Calu3 (cell line): ENCODE measurements at regions not wholly inside any gene's neighbourhood (a gene's known extent, or its start where the extent isn't known, plus 50 kb on each side); places are given as distances from the start of the nearest gene placed in this dataset.

ENCODE experiments used
- BruUV-seq: library from RNA; stranded (reverse); fragments of 400-500 nt; replicated peaks from 2 replicates; lab custom pipeline; 2021; lab: Mats Ljungman, UMichigan
- CTCF ChIA-PET: fragments of 300-600 bp; sonication (Branson Sonifier 250); formaldehyde crosslinking; loops from one replicate; lab custom pipeline; 2022; ENCODE audit warnings: antibody characterized with exemption; lab: Charles Lee
- DNase-seq: peaks from one replicate; pipeline ENCODE4 v3.0.0; 2022
- H3K27ac Mint-ChIP-seq: one replicate; pipeline ENCODE4 v1.8.0; 2022; ENCODE audit warnings: mixed read lengths; ENCODE audit not compliant: unreplicated experiment
- H3K27me3 Mint-ChIP-seq: one replicate; pipeline ENCODE4 v1.8.0; 2022; ENCODE audit warnings: mixed read lengths; ENCODE audit not compliant: unreplicated experiment
- H3K36me3 Mint-ChIP-seq: one replicate; pipeline ENCODE4 v1.8.0; 2022; ENCODE audit warnings: mild to moderate bottlenecking, moderate library complexity, mixed read lengths; ENCODE audit not compliant: insufficient read depth, unreplicated experiment
- H3K4me1 Mint-ChIP-seq: one replicate; pipeline ENCODE4 v1.8.0; 2022; ENCODE audit warnings: mild to moderate bottlenecking, low read depth, mixed read lengths; ENCODE audit not compliant: unreplicated experiment
- H3K4me3 Mint-ChIP-seq: one replicate; pipeline ENCODE4 v1.8.0; 2022; ENCODE audit warnings: mild to moderate bottlenecking, low read depth, moderate library complexity, mixed read lengths; ENCODE audit not compliant: unreplicated experiment
- H3K9me3 Mint-ChIP-seq: one replicate; pipeline ENCODE4 v1.8.0; 2022; ENCODE audit warnings: low read depth, mixed read lengths; ENCODE audit not compliant: unreplicated experiment
- intact Hi-C: fragments of 100-400 bp; cut with micrococcal nuclease; formaldehyde crosslinking; loops from one replicate; pipeline ENCODE4 v1.10.0; 2022; ENCODE audit not compliant: unreplicated experiment
- TF ChIP-seq, protein P1 (sequence below): fragments of 200-600 bp; IDR thresholded peaks from one replicate; pipeline ENCODE4 v1.8.0; 2022; ENCODE audit warnings: antibody characterized with exemption; ENCODE audit not compliant: unreplicated experiment

DNA sequence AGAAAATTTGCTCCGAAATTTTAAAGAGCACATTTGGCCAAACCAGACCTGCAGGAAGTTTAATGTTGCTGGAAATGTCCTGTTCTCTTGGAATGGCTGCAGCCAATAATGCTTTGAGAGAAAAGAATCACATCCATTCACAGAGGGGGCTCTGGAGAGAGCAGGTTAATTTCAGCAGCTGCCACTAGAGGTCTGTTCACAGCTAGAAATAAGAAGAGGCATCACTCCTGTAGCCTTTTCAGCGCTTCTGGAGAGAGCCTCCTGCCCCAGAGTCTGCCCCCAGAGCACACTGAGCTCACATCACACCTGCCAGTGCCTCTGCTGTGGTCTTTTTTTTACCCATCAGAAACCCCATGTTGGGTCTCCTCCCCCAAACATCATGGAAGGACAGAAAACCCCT, 124.8 kb upstream of the RAD23B start:
- Mint-ChIP-seq H3K27me3 (peaks cover 20% of the 10 kb centered on the region), H3K27ac (no peak overlapping the region), H3K36me3 (no peaks in the 10 kb centered on the region), H3K9me3 (no peaks in the 10 kb centered on the region), H3K4me3 (no peak overlapping the region), H3K4me1 (no peaks in the 10 kb centered on the region)
- CTCF ChIA-PET, result interaction anchor here (1.4 kb wide), 1 partner anchor 14 kb away, joined by 7 read pairs; no protein-coding TSS in a partner anchor
- peak; percentile 3 for DNase-seq
- TF ChIP-seq, protein P1, sequence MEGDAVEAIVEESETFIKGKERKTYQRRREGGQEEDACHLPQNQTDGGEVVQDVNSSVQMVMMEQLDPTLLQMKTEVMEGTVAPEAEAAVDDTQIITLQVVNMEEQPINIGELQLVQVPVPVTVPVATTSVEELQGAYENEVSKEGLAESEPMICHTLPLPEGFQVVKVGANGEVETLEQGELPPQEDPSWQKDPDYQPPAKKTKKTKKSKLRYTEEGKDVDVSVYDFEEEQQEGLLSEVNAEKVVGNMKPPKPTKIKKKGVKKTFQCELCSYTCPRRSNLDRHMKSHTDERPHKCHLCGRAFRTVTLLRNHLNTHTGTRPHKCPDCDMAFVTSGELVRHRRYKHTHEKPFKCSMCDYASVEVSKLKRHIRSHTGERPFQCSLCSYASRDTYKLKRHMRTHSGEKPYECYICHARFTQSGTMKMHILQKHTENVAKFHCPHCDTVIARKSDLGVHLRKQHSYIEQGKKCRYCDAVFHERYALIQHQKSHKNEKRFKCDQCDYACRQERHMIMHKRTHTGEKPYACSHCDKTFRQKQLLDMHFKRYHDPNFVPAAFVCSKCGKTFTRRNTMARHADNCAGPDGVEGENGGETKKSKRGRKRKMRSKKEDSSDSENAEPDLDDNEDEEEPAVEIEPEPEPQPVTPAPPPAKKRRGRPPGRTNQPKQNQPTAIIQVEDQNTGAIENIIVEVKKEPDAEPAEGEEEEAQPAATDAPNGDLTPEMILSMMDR, result no peak
- no TSS peak for BruUV-seq
- intact Hi-C loops, result no loop called here

GRCh38 chr9:107161338-107161737, 121.7 kb upstream of the RAD23B start:
- TF ChIP-seq, protein P1, result no peak
- no peak overlapping the region for H3K4me3 Mint-ChIP-seq
- no peak overlapping the region for H3K27ac Mint-ChIP-seq
- no peak for DNase-seq
- BruUV-seq, result no TSS peak
- intact Hi-C loops, result loop anchor here (10.0 kb wide), 1 partner anchor 517 kb away; no protein-coding TSS in a partner anchor
- H3K27me3 Mint-ChIP-seq, result peaks cover 17% of the 10 kb centered on the region
- H3K36me3 Mint-ChIP-seq, result no peaks in the 10 kb centered on the region
- CTCF ChIA-PET, result no interaction called here
- H3K9me3 Mint-ChIP-seq, result no peaks in the 10 kb centered on the region
- H3K4me1 Mint-ChIP-seq, result no peaks in the 10 kb centered on the region

DNA sequence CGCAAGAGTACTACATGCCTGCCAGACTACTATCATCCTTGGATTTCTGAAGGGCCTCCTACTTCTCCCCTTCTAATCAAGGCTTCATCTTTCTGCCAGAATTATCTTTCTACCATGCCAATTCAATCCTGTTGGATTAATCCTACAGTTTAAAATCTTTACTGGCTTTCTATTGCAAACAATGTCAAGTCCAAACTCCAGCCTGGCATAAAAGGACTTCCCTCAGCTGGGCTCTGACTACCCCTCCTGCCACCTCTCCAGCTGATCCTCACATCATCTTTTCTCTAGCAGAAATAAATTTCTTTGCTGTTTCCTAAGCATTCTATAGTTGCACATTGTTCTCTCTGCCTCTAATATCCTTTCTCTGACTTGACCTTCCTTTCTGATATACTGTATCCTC, 119.7 kb upstream of the RAD23B start:
- no peak for DNase-seq
- Mint-ChIP-seq H3K27ac (no peak overlapping the region), H3K36me3 (no peaks in the 10 kb centered on the region), H3K9me3 (no peaks in the 10 kb centered on the region), H3K27me3 (no peaks in the 10 kb centered on the region), H3K4me3 (no peak overlapping the region), H3K4me1 (no peaks in the 10 kb centered on the region)
- BruUV-seq, result no TSS peak
- CTCF ChIA-PET, result no interaction called here
- intact Hi-C loops, result loop anchor here (10.0 kb wide), 1 partner anchor 519 kb away; no protein-coding TSS in a partner anchor
- TF ChIP-seq, protein P1, result no peak

DNA sequence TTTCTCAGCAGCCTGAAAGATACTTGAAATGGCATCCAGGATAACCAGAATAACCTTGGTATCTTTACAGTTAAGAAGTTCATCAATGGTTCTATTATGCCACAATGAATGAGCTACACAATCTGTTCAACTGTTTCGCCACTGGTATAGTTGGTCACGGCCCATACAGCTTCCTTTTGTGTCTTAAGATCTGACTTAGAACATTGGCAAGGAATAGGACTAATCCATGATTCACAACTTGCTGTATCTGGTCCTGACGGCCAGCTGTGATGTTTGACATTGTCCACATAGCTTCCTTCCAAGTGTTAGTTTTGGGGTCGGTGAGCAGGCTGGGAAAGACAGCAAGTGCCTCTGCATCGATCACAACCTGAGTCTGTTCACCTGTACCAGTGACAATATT, 113.3 kb upstream of the RAD23B start:
- Mint-ChIP-seq H3K9me3 (no peaks in the 10 kb centered on the region), H3K4me1 (no peaks in the 10 kb centered on the region), H3K36me3 (no peaks in the 10 kb centered on the region), H3K27ac (no peak overlapping the region), H3K4me3 (no peak overlapping the region), H3K27me3 (peaks cover 9% of the 10 kb centered on the region)
- no peak for DNase-seq
- CTCF ChIA-PET, result no interaction called here
- BruUV-seq, result no TSS peak
- intact Hi-C loops, result loop anchor here (5.0 to 10.0 kb wide), 2 partner anchors 525 to 1327 kb away; no protein-coding TSS in a partner anchor
- TF ChIP-seq, protein P1, result no peak
